IMR-90 (cell line): ENCODE measurements at regions not wholly inside any gene's neighbourhood (a gene's known extent, or its start where the extent isn't known, plus 50 kb on each side); places are given as distances from the start of the nearest gene placed in this dataset.

ENCODE experiments used
- ATAC-seq: fragments of 200-7000 bp; cut with Tn5 transposase; 2 replicates; pipeline ENCODE4 v1.9.1; 2020; ENCODE audit warnings: low read depth, mild to moderate bottlenecking, moderate library complexity
- BruUV-seq: library from RNA; stranded (reverse); fragments of 400-500 nt; replicated peaks from 2 replicates; lab custom pipeline; 2021; lab: Mats Ljungman, UMichigan
- CTCF ChIA-PET: fragments of 300-600 bp; formaldehyde crosslinking; extraction: SDS; loops from one replicate; lab custom pipeline; 2021; ENCODE audit warnings: antibody characterized with exemption; lab: Yijun Ruan, JAX
- POLR2A ChIA-PET: fragments of 300-600 bp; sonication (Branson Sonifier 250); formaldehyde crosslinking; loops from one replicate; lab custom pipeline; 2022; ENCODE audit warnings: antibody characterized with exemption; ENCODE audit not compliant: unreplicated experiment; lab: Charles Lee
- DNase-seq: peaks from one replicate; pipeline ENCODE4 v3.0.0; 2013
- H2AFZ ChIP-seq: replicated peaks from 2 replicates; pipeline ENCODE3; 2013; ENCODE audit warnings: low read length, mild to moderate bottlenecking; ENCODE audit not compliant: poor library complexity
- H2AK5ac ChIP-seq: 2 replicates; pipeline ENCODE4 v1.6.1; 2013; ENCODE audit warnings: low read depth, low read length, inconsistent platforms
- H2AK9ac ChIP-seq: replicated peaks from 2 replicates; pipeline ENCODE3; 2013; ENCODE audit warnings: mild to moderate bottlenecking, low read depth, low read length, moderate library complexity; ENCODE audit not compliant: poor library complexity
- H2BK120ac ChIP-seq: 2 replicates; pipeline ENCODE4 v1.6.1; 2013; ENCODE audit warnings: low read depth, low read length, inconsistent platforms
- H2BK15ac ChIP-seq: 3 replicates; pipeline ENCODE4 v1.6.1; 2013; ENCODE audit warnings: low read depth, low read length, inconsistent platforms
- H2BK20ac ChIP-seq: 2 replicates; pipeline ENCODE4 v1.6.1; 2013; ENCODE audit warnings: low read depth, mild to moderate bottlenecking, inconsistent platforms, low read length, moderate library complexity
- H2BK5ac ChIP-seq: 2 replicates; pipeline ENCODE4 v1.6.1; 2013; ENCODE audit warnings: mild to moderate bottlenecking, low read depth, low read length, inconsistent platforms; ENCODE audit not compliant: poor library complexity, severe bottlenecking
- H3K14ac ChIP-seq: replicated peaks from 2 replicates; pipeline ENCODE4 v1.6.1; 2013; ENCODE audit warnings: low read depth, low read length, inconsistent platforms
- H3K18ac ChIP-seq: 2 replicates; pipeline ENCODE4 v1.6.1; 2013; ENCODE audit warnings: low read depth, low read length, control low read depth
- H3K23ac ChIP-seq: 2 replicates; pipeline ENCODE4 v1.6.1; 2013; ENCODE audit warnings: low read depth, low read length, inconsistent platforms
- H3K27ac ChIP-seq: 2 replicates; pipeline ENCODE4 v1.5.1; 2013; ENCODE audit warnings: mild to moderate bottlenecking, control low read depth, low read length; ENCODE audit not compliant: insufficient read depth
- H3K27me3 ChIP-seq: 2 replicates; pipeline ENCODE4 v1.6.1; 2013; ENCODE audit warnings: low read length; ENCODE audit not compliant: control insufficient read depth, insufficient read depth
- H3K36me3 ChIP-seq: 2 replicates; pipeline ENCODE4 v1.6.1; 2013; ENCODE audit warnings: low read length, mixed read lengths; ENCODE audit not compliant: control insufficient read depth, insufficient read depth
- H3K4ac ChIP-seq: 2 replicates; pipeline ENCODE4 v1.6.1; 2013; ENCODE audit warnings: low read depth, low read length, inconsistent platforms
- H3K4me1 ChIP-seq: 2 replicates; pipeline ENCODE4 v1.6.1; 2013; ENCODE audit warnings: low read length, mixed read lengths; ENCODE audit not compliant: control insufficient read depth, insufficient read depth
- H3K4me2 ChIP-seq: 2 replicates; pipeline ENCODE4 v1.6.1; 2013; ENCODE audit warnings: low read depth, mild to moderate bottlenecking, control low read depth, low read length, moderate library complexity
- H3K4me3 ChIP-seq: 2 replicates; pipeline ENCODE4 v1.5.1; 2013; ENCODE audit warnings: low read depth, mild to moderate bottlenecking, control low read depth, low read length, moderate library complexity; ENCODE audit not compliant: insufficient read depth
- H3K56ac ChIP-seq: 2 replicates; pipeline ENCODE4 v1.6.1; 2013; ENCODE audit warnings: low read length, inconsistent platforms; ENCODE audit not compliant: insufficient read depth; ENCODE audit errors: extremely low read depth
- H3K79me1 ChIP-seq, 2 experiments: 2 replicates each; pipeline ENCODE4 v1.6.1; 2013; ENCODE audit warnings: low read length in 2 of 2, inconsistent platforms in 1 of 2, low read depth in 1 of 2
- H3K9ac ChIP-seq: 2 replicates; pipeline ENCODE4 v1.6.1; 2013; ENCODE audit warnings: low read depth, low read length, control low read depth
- H3K9me1 ChIP-seq: 2 replicates; pipeline ENCODE4 v1.6.1; 2013; ENCODE audit warnings: low read length, inconsistent platforms; ENCODE audit not compliant: insufficient read depth
- H3K9me3 ChIP-seq: 2 replicates; pipeline ENCODE4 v1.6.1; 2013; ENCODE audit warnings: low read length; ENCODE audit not compliant: control insufficient read depth, insufficient read depth
- H4K20me1 ChIP-seq: 2 replicates; pipeline ENCODE4 v1.6.1; 2013; ENCODE audit warnings: low read length, inconsistent platforms; ENCODE audit not compliant: insufficient read depth
- H4K5ac ChIP-seq: 2 replicates; pipeline ENCODE4 v1.6.1; 2013; ENCODE audit warnings: mild to moderate bottlenecking, low read depth, low read length, control low read depth
- H4K8ac ChIP-seq, 2 experiments: 2 replicates each; pipeline ENCODE4 v1.6.1; 2013; ENCODE audit warnings: low read depth in 2 of 2, low read length in 2 of 2, control low read depth in 1 of 2, inconsistent platforms in 1 of 2
- H4K91ac ChIP-seq: 2 replicates; pipeline ENCODE4 v1.6.1; 2013; ENCODE audit warnings: low read depth, low read length, inconsistent platforms; ENCODE audit not compliant: insufficient read depth
- BHLHE40 ChIP-seq: fragments of 150-350 bp; IDR thresholded peaks from 2 replicates; pipeline ENCODE4 v1.6.1; 2016; ENCODE audit warnings: mild to moderate bottlenecking, low read depth, low read length
- FOS ChIP-seq: fragments of 150-350 bp; IDR thresholded peaks from 2 replicates; pipeline ENCODE4 v1.6.1; 2016; ENCODE audit warnings: low read depth, low read length
- MAFK ChIP-seq: IDR thresholded peaks from 2 replicates; pipeline ENCODE4 v1.6.1; 2012; ENCODE audit warnings: low read depth, low read length, improper control_type of control experiment
- POLR2A ChIP-seq: IDR thresholded peaks from 2 replicates; pipeline ENCODE4 v1.6.1; 2012; ENCODE audit warnings: mild to moderate bottlenecking, low read depth, low read length
- RCOR1 ChIP-seq: IDR thresholded peaks from 2 replicates; pipeline ENCODE4 v1.6.1; 2012; ENCODE audit warnings: mild to moderate bottlenecking, low read length, improper control_type of control experiment; ENCODE audit not compliant: insufficient replicate concordance
- RFX5 ChIP-seq: IDR thresholded peaks from 2 replicates; pipeline ENCODE4 v1.8.0; 2012; ENCODE audit warnings: low read depth, mild to moderate bottlenecking, low read length, moderate library complexity
- WGBS, 2 experiments: methylation state at CpG; one replicate each; pipeline versions ENCODE4 v1.1.5 to v1.1.7; 2013; ENCODE audit warnings: missing lambda C conversion rate in 2 of 2; ENCODE audit not compliant: insufficient read length in 1 of 2; ENCODE audit errors: extremely low coverage in 2 of 2; 5-methylcytosine and 5-hydroxymethylcytosine counted together
- dilution Hi-C: fragments of 300-500 bp; cut with HindIII; formaldehyde crosslinking; loops from one replicate; pipeline ENCODE4 v1.14.3; 2018; ENCODE audit warnings: low sequenced_read_pairs; ENCODE audit not compliant: unreplicated experiment
- in situ Hi-C: fragments of 300-500 bp; cut with MboI; formaldehyde crosslinking; loops from 3 replicates; pipeline ENCODE4 v1.14.3; 2019; ENCODE audit warnings: low sequenced_read_pairs, inconsistent platforms, mixed read lengths
- intact Hi-C: fragments of 100-400 bp; cut with micrococcal nuclease; formaldehyde crosslinking; loops from 2 replicates; pipeline ENCODE4 v1.10.0; 2022
- TF ChIP-seq, protein P1 (sequence below): fragments of 150-350 bp; IDR thresholded peaks from 2 replicates; pipeline ENCODE4 v1.6.1; 2016; ENCODE audit warnings: low read depth, mild to moderate bottlenecking, low read length, moderate library complexity, borderline replicate concordance
- TF ChIP-seq, protein P2 (sequence below): conservative IDR thresholded peaks from 2 replicates; pipeline ENCODE4 v1.5.1; 2012; ENCODE audit warnings: mild to moderate bottlenecking, low read depth, low read length, improper control_type of control experiment
- TF ChIP-seq, protein P3 (sequence below): fragments of 150-350 bp; IDR thresholded peaks from 2 replicates; pipeline ENCODE4 v1.6.1; 2017; ENCODE audit warnings: mild to moderate bottlenecking, antibody characterized with exemption, low read length, low read depth

DNA sequence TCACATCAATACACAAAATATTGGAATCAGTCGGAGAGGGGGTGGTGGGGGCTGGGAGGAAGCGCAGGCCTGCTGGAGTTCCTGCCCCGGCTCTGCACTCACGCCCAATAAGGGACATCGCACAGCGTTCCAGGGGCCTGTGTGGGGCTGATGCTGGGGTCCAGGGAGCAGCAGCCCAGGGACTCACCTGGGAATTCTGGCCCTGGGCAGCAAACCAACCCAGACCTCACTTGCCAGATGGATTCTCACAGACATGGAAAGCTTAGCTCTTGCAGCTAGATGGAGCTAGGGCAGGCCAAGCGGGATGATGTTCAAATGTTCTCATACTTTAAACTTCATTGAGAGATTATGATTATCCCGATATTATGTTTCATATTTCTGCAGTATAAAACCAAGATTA lies 266.6 kb upstream of the TANK start:
- H3K4me1 ChIP-seq, result no peaks in the 10 kb centered on the region
- CTCF ChIA-PET, result no interaction called here
- no peak overlapping the region for H4K8ac ChIP-seq
- intact Hi-C loops, result no loop called here
- no peak overlapping the region for H4K91ac ChIP-seq
- H2BK5ac ChIP-seq, result no peak overlapping the region
- POLR2A ChIA-PET, result no interaction called here
- no peaks in the 10 kb centered on the region for H3K9me3 ChIP-seq
- H3K18ac ChIP-seq, result no peak overlapping the region
- BruUV-seq, result no TSS peak
- ATAC-seq (no peak), DNase-seq (no peak)
- no peak overlapping the region for H3K23ac ChIP-seq
- WGBS, 2 experiments, result 100% methylated on average over 4 of the region's 8 CpGs; no CpG with 5 or more reads in 1 of the 2 experiments
- no peak overlapping the region for H2AFZ ChIP-seq
- in situ Hi-C loops, result no loop called here
- H3K4me2 ChIP-seq, result no peak overlapping the region
- no peaks in the 10 kb centered on the region for H3K27me3 ChIP-seq
- TF ChIP-seq RCOR1, result no peak
- TF ChIP-seq BHLHE40, result no peak
- no peak for TF ChIP-seq FOS
- no peak for TF ChIP-seq MAFK
- TF ChIP-seq, protein P1, sequence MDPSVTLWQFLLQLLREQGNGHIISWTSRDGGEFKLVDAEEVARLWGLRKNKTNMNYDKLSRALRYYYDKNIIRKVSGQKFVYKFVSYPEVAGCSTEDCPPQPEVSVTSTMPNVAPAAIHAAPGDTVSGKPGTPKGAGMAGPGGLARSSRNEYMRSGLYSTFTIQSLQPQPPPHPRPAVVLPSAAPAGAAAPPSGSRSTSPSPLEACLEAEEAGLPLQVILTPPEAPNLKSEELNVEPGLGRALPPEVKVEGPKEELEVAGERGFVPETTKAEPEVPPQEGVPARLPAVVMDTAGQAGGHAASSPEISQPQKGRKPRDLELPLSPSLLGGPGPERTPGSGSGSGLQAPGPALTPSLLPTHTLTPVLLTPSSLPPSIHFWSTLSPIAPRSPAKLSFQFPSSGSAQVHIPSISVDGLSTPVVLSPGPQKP, result no peak
- TF ChIP-seq, protein P2, sequence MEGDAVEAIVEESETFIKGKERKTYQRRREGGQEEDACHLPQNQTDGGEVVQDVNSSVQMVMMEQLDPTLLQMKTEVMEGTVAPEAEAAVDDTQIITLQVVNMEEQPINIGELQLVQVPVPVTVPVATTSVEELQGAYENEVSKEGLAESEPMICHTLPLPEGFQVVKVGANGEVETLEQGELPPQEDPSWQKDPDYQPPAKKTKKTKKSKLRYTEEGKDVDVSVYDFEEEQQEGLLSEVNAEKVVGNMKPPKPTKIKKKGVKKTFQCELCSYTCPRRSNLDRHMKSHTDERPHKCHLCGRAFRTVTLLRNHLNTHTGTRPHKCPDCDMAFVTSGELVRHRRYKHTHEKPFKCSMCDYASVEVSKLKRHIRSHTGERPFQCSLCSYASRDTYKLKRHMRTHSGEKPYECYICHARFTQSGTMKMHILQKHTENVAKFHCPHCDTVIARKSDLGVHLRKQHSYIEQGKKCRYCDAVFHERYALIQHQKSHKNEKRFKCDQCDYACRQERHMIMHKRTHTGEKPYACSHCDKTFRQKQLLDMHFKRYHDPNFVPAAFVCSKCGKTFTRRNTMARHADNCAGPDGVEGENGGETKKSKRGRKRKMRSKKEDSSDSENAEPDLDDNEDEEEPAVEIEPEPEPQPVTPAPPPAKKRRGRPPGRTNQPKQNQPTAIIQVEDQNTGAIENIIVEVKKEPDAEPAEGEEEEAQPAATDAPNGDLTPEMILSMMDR, result no peak
- no peak for TF ChIP-seq RFX5
- TF ChIP-seq POLR2A, result no peak
- TF ChIP-seq, protein P3, sequence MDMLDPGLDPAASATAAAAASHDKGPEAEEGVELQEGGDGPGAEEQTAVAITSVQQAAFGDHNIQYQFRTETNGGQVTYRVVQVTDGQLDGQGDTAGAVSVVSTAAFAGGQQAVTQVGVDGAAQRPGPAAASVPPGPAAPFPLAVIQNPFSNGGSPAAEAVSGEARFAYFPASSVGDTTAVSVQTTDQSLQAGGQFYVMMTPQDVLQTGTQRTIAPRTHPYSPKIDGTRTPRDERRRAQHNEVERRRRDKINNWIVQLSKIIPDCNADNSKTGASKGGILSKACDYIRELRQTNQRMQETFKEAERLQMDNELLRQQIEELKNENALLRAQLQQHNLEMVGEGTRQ, result no peak
- no peak overlapping the region for H2BK120ac ChIP-seq
- no peak overlapping the region for H3K4me3 ChIP-seq
- H4K20me1 ChIP-seq, result no peaks in the 10 kb centered on the region
- H2BK15ac ChIP-seq, result no peak overlapping the region
- no peaks in the 10 kb centered on the region for H3K36me3 ChIP-seq
- H3K27ac ChIP-seq, result no peak overlapping the region
- H3K4ac ChIP-seq, result no peak overlapping the region
- H3K9me1 ChIP-seq, result no peaks in the 10 kb centered on the region
- no peaks in the 10 kb centered on the region for H3K79me1 ChIP-seq
- H2BK20ac ChIP-seq, result no peak overlapping the region
- H3K9ac ChIP-seq, result no peak overlapping the region
- H2AK9ac ChIP-seq, result no peak overlapping the region
- H4K5ac ChIP-seq, result no peak overlapping the region
- dilution Hi-C loops, result no loop called here
- H3K14ac ChIP-seq, result no peak overlapping the region
- H2AK5ac ChIP-seq, result no peak overlapping the region
- no peak overlapping the region for H3K56ac ChIP-seq
